Ishikawa (cell line): ENCODE measurements at regions not wholly inside any gene's neighbourhood (a gene's known extent, or its start where the extent isn't known, plus 50 kb on each side); places are given as distances from the start of the nearest gene placed in this dataset.

Experiments
- CEBPB ChIP-seq: IDR thresholded peaks from 2 replicates; pipeline ENCODE4 v1.6.1; 2012
- CREB1 ChIP-seq: IDR thresholded peaks from 2 replicates; pipeline ENCODE4 v1.6.1; 2012; ENCODE audit warnings: low read depth
- EGR1 ChIP-seq: IDR thresholded peaks from 2 replicates; pipeline ENCODE4 v1.6.1; 2012
- EP300 ChIP-seq: IDR thresholded peaks from 2 replicates; pipeline ENCODE4 v1.6.1; 2012; ENCODE audit warnings: borderline replicate concordance
- FOXM1 ChIP-seq: IDR thresholded peaks from 2 replicates; pipeline ENCODE4 v1.6.1; 2012; ENCODE audit warnings: low read depth, borderline replicate concordance
- MAX ChIP-seq: IDR thresholded peaks from 2 replicates; pipeline ENCODE4 v1.6.1; 2012
- NFIC ChIP-seq: IDR thresholded peaks from 2 replicates; pipeline ENCODE4 v1.6.1; 2012
- RAD21 ChIP-seq: IDR thresholded peaks from 2 replicates; pipeline ENCODE4 v1.6.1; 2012; ENCODE audit warnings: low read depth
- REST ChIP-seq: IDR thresholded peaks from 2 replicates; pipeline ENCODE4 v1.6.1; 2012; ENCODE audit warnings: low read depth, mild to moderate bottlenecking
- TAF1 ChIP-seq: IDR thresholded peaks from 2 replicates; pipeline ENCODE4 v1.6.1; 2012; ENCODE audit warnings: low read depth, mild to moderate bottlenecking
- TCF12 ChIP-seq: IDR thresholded peaks from 2 replicates; pipeline ENCODE4 v1.6.1; 2012; ENCODE audit warnings: low read depth
- TEAD4 ChIP-seq: IDR thresholded peaks from 2 replicates; pipeline ENCODE4 v1.6.1; 2012
- USF1 ChIP-seq: IDR thresholded peaks from 2 replicates; pipeline ENCODE4 v1.6.1; 2012
- YY1 ChIP-seq: IDR thresholded peaks from 2 replicates; pipeline ENCODE4 v1.6.1; 2012; ENCODE audit warnings: low read depth
- ZBTB7A ChIP-seq: IDR thresholded peaks from 2 replicates; pipeline ENCODE4 v1.6.1; 2012; ENCODE audit warnings: low read depth

- TF ChIP-seq REST: no peak
- TF ChIP-seq RAD21: no peak
Measured at GRCh38 chr5:25090275-25090674, 445.5 kb upstream of the CDH10 start.

- peak; percentile 24; the same call in 1 of the 2 replicates for TF ChIP-seq CEBPB
- TF ChIP-seq TAF1: no peak
Measured at GRCh38 chr5:25066239-25066638, 421.5 kb upstream of the CDH10 start.

- TF ChIP-seq ZBTB7A: no peak
- no peak for TF ChIP-seq TEAD4
- TF ChIP-seq RAD21: no peak
- no peak for TF ChIP-seq USF1
- TF ChIP-seq MAX: no peak
- no peak for TF ChIP-seq TCF12
- no peak for TF ChIP-seq REST
Measured at GRCh38 chr5:25064306-25064705, 419.5 kb upstream of the CDH10 start.

GRCh38 chr5:25060575-25060974 is 415.8 kb upstream of the CDH10 start:
- TF ChIP-seq TAF1 (no peak), CREB1 (no peak), TEAD4 (no peak), RAD21 (no peak), ZBTB7A (no peak), USF1 (no peak), YY1 (no peak), EP300 (no peak), FOXM1 (no peak), CEBPB (no peak), NFIC (no peak), TCF12 (no peak), REST (no peak), MAX (no peak), EGR1 (no peak)

- TF ChIP-seq CEBPB (no peak), EGR1 (no peak), REST (no peak), TAF1 (no peak), USF1 (no peak), RAD21 (no peak), EP300 (no peak), CREB1 (no peak), YY1 (no peak), ZBTB7A (no peak), MAX (no peak), NFIC (no peak), FOXM1 (no peak), TEAD4 (no peak), TCF12 (no peak)
Measured at GRCh38 chr5:25056836-25057235, 412.1 kb upstream of the CDH10 start.
